H1 (cell line): ENCODE measurements at regions not wholly inside any gene's neighbourhood (a gene's known extent, or its start where the extent isn't known, plus 50 kb on each side); places are given as distances from the start of the nearest gene placed in this dataset.
"Not testable (repeated sequence)": the region's sequence is repeated elsewhere in the genome, so short reads cannot be mapped to it uniquely, and the experiment has no call there.

Experiments
- CTCF ChIA-PET: fragments of 300-600 bp; sonication (Branson Sonifier 250); formaldehyde crosslinking; loops from one replicate; lab custom pipeline; 2021; ENCODE audit not compliant: partially characterized antibody; lab: Charles Lee
- POLR2A ChIA-PET: fragments of 300-600 bp; sonication (Branson Sonifier 250); formaldehyde crosslinking; loops from one replicate; lab custom pipeline; 2021; ENCODE audit warnings: inconsistent platforms; ENCODE audit not compliant: partially characterized antibody; lab: Charles Lee
- DNase-seq, 2 experiments: peaks; one replicate each; pipeline versions ENCODE4 v3.0.0 to v3.0.0-alpha.2; 2010 to 2022; ENCODE audit warnings: low spot score in 2 of 2, low read depth in 1 of 2, mixed read lengths in 1 of 2
- FAIRE-seq: peaks from 2 replicates; lab custom pipeline; 2011; peaks lifted over from hg19 to GRCh38; lab: Jason Lieb, UNC
- H2AFZ ChIP-seq: 2 replicates; pipeline ENCODE4 v1.8.1; 2012; ENCODE audit warnings: low read length, inconsistent platforms
- H2AK5ac ChIP-seq: 2 replicates; pipeline ENCODE4 v1.6.1; 2013; ENCODE audit warnings: low read depth, low read length
- H2BK120ac ChIP-seq: replicated peaks from 2 replicates; pipeline ENCODE3; 2013; ENCODE audit warnings: low read depth, low read length, inconsistent platforms
- H2BK12ac ChIP-seq: 2 replicates; pipeline ENCODE4 v1.6.1; 2013; ENCODE audit warnings: low read depth, low read length
- H2BK15ac ChIP-seq: 2 replicates; pipeline ENCODE4 v1.6.1; 2013; ENCODE audit warnings: low read length
- H2BK20ac ChIP-seq: 2 replicates; pipeline ENCODE4 v1.6.1; 2013; ENCODE audit warnings: low read length
- H2BK5ac ChIP-seq: 2 replicates; pipeline ENCODE4 v1.6.1; 2013; ENCODE audit warnings: low read depth, low read length
- H3K14ac ChIP-seq: 2 replicates; pipeline ENCODE4 v1.6.1; 2013; ENCODE audit warnings: inconsistent platforms; ENCODE audit not compliant: insufficient read length
- H3K18ac ChIP-seq: 2 replicates; pipeline ENCODE4 v1.6.1; 2013; ENCODE audit warnings: low read length; ENCODE audit errors: extremely low read depth
- H3K23ac ChIP-seq: 2 replicates; pipeline ENCODE4 v1.6.1; 2013; ENCODE audit warnings: inconsistent platforms; ENCODE audit not compliant: insufficient read length
- H3K23me2 ChIP-seq: 2 replicates; pipeline ENCODE4 v1.6.1; 2013; ENCODE audit warnings: low read depth, low read length
- H3K27ac ChIP-seq: 2 replicates; pipeline ENCODE4 v1.6.1; 2011; ENCODE audit warnings: low read depth, low read length, inconsistent platforms
- H3K27me3 ChIP-seq, 4 experiments: replicated peaks in 1 of 4; 1 replicate in 1 of 4; 2 replicates in 3 of 4; pipeline versions ENCODE4 v1.6.1 to v1.8.1; 2011 to 2013; ENCODE audit warnings: low read length in 3 of 4, mild to moderate bottlenecking in 3 of 4, inconsistent platforms in 2 of 4, mixed read lengths in 2 of 4, moderate library complexity in 1 of 4; ENCODE audit not compliant: control insufficient read depth in 3 of 4, insufficient read depth in 3 of 4; ENCODE audit errors: extremely low read depth in 1 of 4
- H3K36me3 ChIP-seq, 4 experiments: 2 replicates each; pipeline versions ENCODE4 v1.6.1 to v1.8.1; 2011 to 2013; ENCODE audit warnings: mild to moderate bottlenecking in 4 of 4, low read length in 3 of 4, moderate library complexity in 2 of 4, control low read depth in 1 of 4, inconsistent platforms in 1 of 4; ENCODE audit not compliant: insufficient read depth in 4 of 4, control insufficient read depth in 2 of 4
- H3K4ac ChIP-seq: replicated peaks from 2 replicates; pipeline ENCODE3; 2013; ENCODE audit warnings: low read length, low read depth, mixed read lengths, inconsistent platforms; ENCODE audit not compliant: insufficient read length
- H3K4me1 ChIP-seq, 4 experiments: replicated peaks in 1 of 4; 1 replicate in 1 of 4; 2 replicates in 3 of 4; pipeline versions ENCODE4 v1.6.1 to v1.8.1; 2011 to 2013; ENCODE audit warnings: low read length in 3 of 4, inconsistent platforms in 2 of 4, mixed read lengths in 1 of 4; ENCODE audit not compliant: insufficient read depth in 4 of 4, control insufficient read depth in 3 of 4
- H3K4me2 ChIP-seq, 2 experiments: 2 replicates each; pipeline versions ENCODE4 v1.6.1 to v1.8.1; 2011 to 2013; ENCODE audit warnings: low read depth in 2 of 2, low read length in 2 of 2, control low read depth in 1 of 2, inconsistent platforms in 1 of 2, mild to moderate bottlenecking in 1 of 2; ENCODE audit not compliant: insufficient read depth in 1 of 2
- H3K4me3 ChIP-seq, 4 experiments: fragments of 200-600, 300-600 bp in 1 of 4; sonication (generic), shearing (Covaris generic), sonication (Bioruptor Twin) in 1 of 4; 2 replicates each; pipeline versions ENCODE4 v1.5.1 to v1.8.1; 2011 to 2016; ENCODE audit warnings: low read length in 4 of 4, low read depth in 3 of 4, control low read depth in 2 of 4, inconsistent platforms in 2 of 4, mild to moderate bottlenecking in 2 of 4, mixed read lengths in 1 of 4, moderate library complexity in 1 of 4; ENCODE audit not compliant: insufficient read depth in 2 of 4; ENCODE audit errors: extremely low read depth in 1 of 4
- H3K56ac ChIP-seq: replicated peaks from 2 replicates; pipeline ENCODE3; 2013; ENCODE audit warnings: low read depth, mild to moderate bottlenecking, mixed read lengths, low read length, inconsistent platforms; ENCODE audit not compliant: insufficient read length
- H3K79me1 ChIP-seq: 2 replicates; pipeline ENCODE4 v1.6.1; 2013; ENCODE audit warnings: low read depth, low read length, control low read depth
- H3K79me2 ChIP-seq, 2 experiments: 2 replicates each; pipeline versions ENCODE4 v1.6.1 to v1.8.1; 2012 to 2013; ENCODE audit warnings: low read length in 2 of 2, mild to moderate bottlenecking in 2 of 2, inconsistent platforms in 1 of 2; ENCODE audit not compliant: insufficient read depth in 2 of 2, control insufficient read depth in 1 of 2
- H3K9ac ChIP-seq, 4 experiments: replicated peaks in 1 of 4; 1 replicate in 1 of 4; 2 replicates in 3 of 4; pipeline versions ENCODE4 v1.6.1 to v1.8.1; 2011 to 2013; ENCODE audit warnings: low read depth in 3 of 4, low read length in 3 of 4, control low read depth in 2 of 4, mild to moderate bottlenecking in 2 of 4, moderate library complexity in 2 of 4, inconsistent platforms in 1 of 4; ENCODE audit errors: extremely low read depth in 1 of 4
- H3K9me3 ChIP-seq, 2 experiments: 2 replicates each; pipeline versions ENCODE4 v1.6.1 to v1.8.1; 2012 to 2013; ENCODE audit warnings: mild to moderate bottlenecking in 2 of 2, moderate library complexity in 2 of 2, control low read depth in 1 of 2, inconsistent platforms in 1 of 2, low read depth in 1 of 2, low read length in 1 of 2, mixed read lengths in 1 of 2; ENCODE audit not compliant: insufficient read depth in 2 of 2
- H4K20me1 ChIP-seq, 2 experiments: replicated peaks in 1 of 2; 2 replicates each; pipeline versions ENCODE3 to v1.8.1; 2011 to 2013; ENCODE audit warnings: inconsistent platforms in 2 of 2, low read length in 2 of 2, mild to moderate bottlenecking in 1 of 2; ENCODE audit not compliant: insufficient read depth in 2 of 2, control insufficient read depth in 1 of 2
- H4K5ac ChIP-seq: 2 replicates; pipeline ENCODE4 v1.6.1; 2013; ENCODE audit warnings: low read length, low read depth, mixed read lengths, inconsistent platforms; ENCODE audit not compliant: insufficient read length
- H4K8ac ChIP-seq: 2 replicates; pipeline ENCODE4 v1.8.0; 2013; ENCODE audit warnings: mild to moderate bottlenecking, moderate library complexity, low read length, inconsistent platforms; ENCODE audit not compliant: insufficient read depth; ENCODE audit errors: extremely low read depth
- H4K91ac ChIP-seq: replicated peaks from 2 replicates; pipeline ENCODE3; 2013; ENCODE audit warnings: low read length, mixed read lengths, inconsistent platforms; ENCODE audit not compliant: insufficient read length
- ATF3 ChIP-seq: IDR thresholded peaks from 2 replicates; pipeline ENCODE4 v1.6.1; 2011; ENCODE audit warnings: low read depth, mild to moderate bottlenecking, low read length; ENCODE audit not compliant: insufficient read depth
- CTBP2 ChIP-seq: IDR thresholded peaks from 2 replicates; pipeline ENCODE4 v1.7.0; 2011; ENCODE audit warnings: borderline replicate concordance, mild to moderate bottlenecking, moderate library complexity, mixed read lengths, low read length; ENCODE audit not compliant: insufficient read depth, insufficient read length
- EP300 ChIP-seq, 2 experiments: IDR thresholded peaks; 1 replicate in 1 of 2; 2 replicates in 1 of 2; pipeline ENCODE4 v1.6.1; 2011 to 2012; ENCODE audit warnings: low read depth in 2 of 2, low read length in 2 of 2, mild to moderate bottlenecking in 2 of 2, borderline replicate concordance in 1 of 2, inconsistent platforms in 1 of 2, moderate library complexity in 1 of 2
- JUND ChIP-seq: IDR thresholded peaks from 2 replicates; pipeline ENCODE4 v1.6.1; 2011; ENCODE audit warnings: mild to moderate bottlenecking, improper control_type of control experiment, low read length
- NANOG ChIP-seq: IDR thresholded peaks from 2 replicates; pipeline ENCODE4 v1.6.1; 2011; ENCODE audit warnings: low read length, low read depth, mild to moderate bottlenecking, inconsistent platforms; ENCODE audit not compliant: insufficient read depth, poor library complexity, severe bottlenecking
- RFX5 ChIP-seq: IDR thresholded peaks from 2 replicates; pipeline ENCODE4 v1.6.1; 2011; ENCODE audit warnings: low read depth, low read length, improper control_type of control experiment, borderline replicate concordance
- SRF ChIP-seq: IDR thresholded peaks from 2 replicates; pipeline ENCODE4 v1.6.1; 2011; ENCODE audit warnings: mild to moderate bottlenecking, low read depth, low read length, moderate library complexity
- TBP ChIP-seq: IDR thresholded peaks from 2 replicates; pipeline ENCODE4 v1.6.1; 2011; ENCODE audit warnings: low read depth, low read length, improper control_type of control experiment
- WGBS, 2 experiments: shearing (Covaris generic) in 1 of 2; methylation state at CpG; one replicate each; pipeline versions ENCODE4 v1.1.6 to v1.1.7; 2013 to 2015; ENCODE audit warnings: low lambda C conversion rate in 2 of 2, mixed read lengths in 2 of 2, inconsistent platforms in 1 of 2, low coverage in 1 of 2, missing lambda C conversion rate in 1 of 2; ENCODE audit not compliant: insufficient replicate concordance in 2 of 2, insufficient coverage in 1 of 2, insufficient read length in 1 of 2; ENCODE audit errors: extremely low coverage in 1 of 2, missing lambda C conversion rate in 1 of 2; 5-methylcytosine and 5-hydroxymethylcytosine counted together

GRCh38 chr11:42870480-42870879 lies 441.3 kb upstream of the API5 start (continued):
- TF ChIP-seq TBP (no peak), ATF3 (no peak), CTBP2 (no peak), EP300 (IDR thresholded peaks at IDR 0.05; ENCODE audit: borderline replicate concordance in 1 of 2, low read depth in 2 of 2, low read length in 2 of 2) (no peak), NANOG (no peak), SRF (no peak), RFX5 (no peak), JUND (no peak)

- POLR2A ChIA-PET, H3K23me2 ChIP-seq, H2BK120ac ChIP-seq, H3K14ac ChIP-seq, H3K27ac ChIP-seq, H3K4ac ChIP-seq, H2AK5ac ChIP-seq, H4K5ac ChIP-seq, CTCF ChIA-PET, H4K91ac ChIP-seq, H2BK12ac ChIP-seq, H2AFZ ChIP-seq, H2BK15ac ChIP-seq, H3K4me1 ChIP-seq, H3K18ac ChIP-seq, H3K79me2 ChIP-seq, H3K36me3 ChIP-seq, H3K27me3 ChIP-seq, DNase-seq, FAIRE-seq, H3K9ac ChIP-seq, H3K4me2 ChIP-seq, H2BK5ac ChIP-seq, H3K4me3 ChIP-seq, H4K8ac ChIP-seq, H4K20me1 ChIP-seq, H3K56ac ChIP-seq, H3K23ac ChIP-seq, H3K79me1 ChIP-seq, H2BK20ac ChIP-seq: not testable (repeated sequence)
- H3K9me3 ChIP-seq = peaks cover 0 to 11% of the 10 kb centered on the region in 2 experiments; a peak in 1 of 4 replicates
- 98% methylated on average over 13 of the region's 23 CpGs; no CpG with 5 or more reads in 1 of the 2 experiments for WGBS, 2 experiments
Measured at GRCh38 chr11:42873800-42874405, 437.9 kb upstream of the API5 start.
